Astrocyte (in vitro differentiated cells and primary cell): ENCODE measurements at regions not wholly inside any gene's neighbourhood (a gene's known extent, or its start where the extent isn't known, plus 50 kb on each side); places are given as distances from the start of the nearest gene placed in this dataset.
"Not testable (repeated sequence)": the region's sequence is repeated elsewhere in the genome, so short reads cannot be mapped to it uniquely, and the experiment has no call there.

ENCODE experiments used
- DNase-seq: peaks from one replicate; pipeline ENCODE4 v3.0.0-alpha.2; 2010; ENCODE audit warnings: low read depth
- FAIRE-seq: peaks from 2 replicates; lab custom pipeline; 2011; peaks lifted over from hg19 to GRCh38; lab: Jason Lieb, UNC
- H2AFZ ChIP-seq: 2 replicates; pipeline ENCODE4 v1.6.0; 2012; ENCODE audit warnings: low read depth, low read length, inconsistent platforms
- H3K27ac ChIP-seq: 2 replicates; pipeline ENCODE4 v1.5.1; 2011; ENCODE audit warnings: low read depth, low read length, inconsistent platforms
- H3K27me3 ChIP-seq: 2 replicates; pipeline ENCODE4 v1.6.0; 2011; ENCODE audit warnings: low read length, inconsistent platforms; ENCODE audit not compliant: insufficient read depth
- H3K36me3 ChIP-seq: 2 replicates; pipeline ENCODE4 v1.5.1; 2011; ENCODE audit warnings: low read length, inconsistent platforms; ENCODE audit not compliant: insufficient read depth
- H3K4me1 ChIP-seq: 2 replicates; pipeline ENCODE4 v1.5.1; 2011; ENCODE audit warnings: low read length, inconsistent platforms; ENCODE audit not compliant: insufficient read depth
- H3K4me2 ChIP-seq: 2 replicates; pipeline ENCODE4 v1.6.0; 2012; ENCODE audit warnings: low read length, inconsistent platforms
- H3K4me3 ChIP-seq: 2 replicates; pipeline ENCODE4 v1.5.1; 2011; ENCODE audit warnings: low read depth, mild to moderate bottlenecking, low read length, inconsistent platforms; ENCODE audit not compliant: insufficient read depth
- H3K79me2 ChIP-seq: 2 replicates; pipeline ENCODE4 v1.6.0; 2012; ENCODE audit warnings: mild to moderate bottlenecking, low read length, inconsistent platforms; ENCODE audit not compliant: insufficient read depth
- H3K9ac ChIP-seq: 2 replicates; pipeline ENCODE4 v1.6.0; 2012; ENCODE audit warnings: mild to moderate bottlenecking, low read length, inconsistent platforms
- H3K9me3 ChIP-seq: 2 replicates; pipeline ENCODE4 v1.5.1; 2012; ENCODE audit warnings: low read depth, mild to moderate bottlenecking, low read length, inconsistent platforms; ENCODE audit not compliant: insufficient read depth
- H4K20me1 ChIP-seq: 2 replicates; pipeline ENCODE4 v1.6.0; 2012; ENCODE audit warnings: low read length, inconsistent platforms; ENCODE audit not compliant: insufficient read depth
- H3K27ac Mint-ChIP-seq: one replicate; pipeline ENCODE4 v1.8.0; 2021; ENCODE audit warnings: mild to moderate bottlenecking, mixed read lengths; ENCODE audit not compliant: unreplicated experiment
- H3K27me3 Mint-ChIP-seq: one replicate; pipeline ENCODE4 v1.8.0; 2021; ENCODE audit warnings: low read depth, mixed read lengths; ENCODE audit not compliant: unreplicated experiment
- H3K36me3 Mint-ChIP-seq: one replicate; pipeline ENCODE4 v1.8.0; 2021; ENCODE audit warnings: low read depth, mixed read lengths; ENCODE audit not compliant: unreplicated experiment
- H3K4me1 Mint-ChIP-seq: one replicate; pipeline ENCODE4 v1.8.0; 2021; ENCODE audit warnings: low read depth, mixed read lengths; ENCODE audit not compliant: unreplicated experiment
- H3K4me3 Mint-ChIP-seq: one replicate; pipeline ENCODE4 v1.8.0; 2021; ENCODE audit warnings: mild to moderate bottlenecking, moderate library complexity, mixed read lengths; ENCODE audit not compliant: unreplicated experiment
- H3K9me3 Mint-ChIP-seq: one replicate; pipeline ENCODE4 v1.8.0; 2021; ENCODE audit warnings: mild to moderate bottlenecking, mixed read lengths; ENCODE audit not compliant: unreplicated experiment
- CTCF ChIP-seq: IDR thresholded peaks from 2 replicates; pipeline ENCODE4 v1.5.1; 2011; ENCODE audit warnings: low read depth, mild to moderate bottlenecking, inconsistent platforms, low read length, moderate library complexity; ENCODE audit not compliant: insufficient read depth
- EZH2 ChIP-seq: IDR thresholded peaks from 2 replicates; pipeline ENCODE4 v1.6.1; 2012; ENCODE audit warnings: mild to moderate bottlenecking, low read length, inconsistent platforms; ENCODE audit not compliant: insufficient read depth

GRCh38 chr17:21592774-21593173 is 99.5 kb upstream of the KCNJ18 start:
- Histone ChIP-seq H3K4me3 (no peak overlapping the region), H3K4me2 (no peak overlapping the region), H4K20me1 (no peaks in the 10 kb centered on the region), H3K27me3 (no peaks in the 10 kb centered on the region), H3K79me2 (no peaks in the 10 kb centered on the region), H3K9ac (no peak overlapping the region), H3K9me3 (no peaks in the 10 kb centered on the region), H3K36me3 (no peaks in the 10 kb centered on the region), H2AFZ (no peak overlapping the region), H3K4me1 (no peaks in the 10 kb centered on the region), H3K27ac (no peak overlapping the region)
- no peaks in the 10 kb centered on the region for H3K4me1 Mint-ChIP-seq
- no peak for FAIRE-seq
- H3K27ac Mint-ChIP-seq: no peak overlapping the region
- peaks cover 5% of the 10 kb centered on the region for H3K9me3 Mint-ChIP-seq
- H3K36me3 Mint-ChIP-seq: no peaks in the 10 kb centered on the region
- H3K27me3 Mint-ChIP-seq: no peaks in the 10 kb centered on the region
- TF ChIP-seq EZH2: no peak
- TF ChIP-seq CTCF: no peak
- H3K4me3 Mint-ChIP-seq: no peak overlapping the region
- DNase-seq: no peak

GRCh38 chr17:21593452-21594105 is 98.7 kb upstream of the KCNJ18 start:
- not testable (repeated sequence) for H3K27ac ChIP-seq, FAIRE-seq

GRCh38 chr17:21595086-21595485 is 97.2 kb upstream of the KCNJ18 start:
- DNase-seq (no peak), FAIRE-seq (no peak)
- no peak overlapping the region for H3K4me3 ChIP-seq
- H3K9me3 ChIP-seq: no peaks in the 10 kb centered on the region
- H3K27ac ChIP-seq: no peak overlapping the region
- no peaks in the 10 kb centered on the region for H4K20me1 ChIP-seq
- H3K36me3 ChIP-seq: no peaks in the 10 kb centered on the region
- H3K79me2 ChIP-seq: no peaks in the 10 kb centered on the region
- Mint-ChIP-seq H3K9me3 (peaks cover 5% of the 10 kb centered on the region), H3K4me3 (no peak overlapping the region), H3K4me1 (no peaks in the 10 kb centered on the region), H3K27ac (no peak overlapping the region), H3K36me3 (no peaks in the 10 kb centered on the region), H3K27me3 (no peaks in the 10 kb centered on the region)
- H3K4me1 ChIP-seq: no peaks in the 10 kb centered on the region
- TF ChIP-seq EZH2 (no peak), CTCF (no peak)
- no peak overlapping the region for H3K9ac ChIP-seq
- H2AFZ ChIP-seq: no peak overlapping the region
- no peaks in the 10 kb centered on the region for H3K27me3 ChIP-seq
- H3K4me2 ChIP-seq: no peak overlapping the region

More at GRCh38 chr17:21593452-21594105, 98.7 kb upstream of the KCNJ18 start:
- not testable (repeated sequence) for H3K4me2 ChIP-seq, DNase-seq, H3K27me3 ChIP-seq, H4K20me1 ChIP-seq, H3K4me1 ChIP-seq, H3K9me3 ChIP-seq, H3K4me3 Mint-ChIP-seq, H3K9ac ChIP-seq, H2AFZ ChIP-seq, H3K9me3 Mint-ChIP-seq, H3K27ac Mint-ChIP-seq, H3K27me3 Mint-ChIP-seq, H3K4me3 ChIP-seq, H3K4me1 Mint-ChIP-seq, H3K79me2 ChIP-seq, H3K36me3 ChIP-seq, H3K36me3 Mint-ChIP-seq
